ENCODE measurements at regions not wholly inside any gene's neighbourhood (a gene's known extent, or its start where the extent isn't known, plus 50 kb on each side); places are given as distances from the start of the nearest gene placed in this dataset.

DNA sequence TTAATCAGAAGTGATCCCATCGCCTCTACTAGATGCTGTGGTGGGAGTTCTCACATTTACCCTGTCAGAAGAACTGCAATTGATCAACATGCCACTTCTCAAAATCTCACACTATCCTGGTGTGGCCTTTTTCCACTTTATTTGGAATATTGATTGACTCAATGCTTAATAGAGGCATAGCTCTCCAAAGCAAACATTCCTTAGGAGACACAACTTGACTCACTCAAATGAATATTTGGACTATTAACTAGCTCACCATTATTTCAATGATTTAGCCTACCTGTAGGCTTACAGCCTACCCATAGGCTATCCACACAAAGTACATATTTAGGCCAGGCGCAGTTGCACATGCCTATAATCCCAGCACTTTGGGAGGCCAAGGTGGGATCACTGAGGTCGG lies 186.5 kb downstream of the KLHL28 start:
- no peaks in the 10 kb centered on the region for H3K4me1 ChIP-seq
- H3K9me3 ChIP-seq: no peaks in the 10 kb centered on the region
- BruUV-seq (replicated peaks): no TSS peak
- DNase-seq: no peak
- H3K27me3 Mint-ChIP-seq (ENCODE audit: insufficient read depth, unreplicated experiment): no peaks in the 10 kb centered on the region
- no peaks in the 10 kb centered on the region for H3K9me3 Mint-ChIP-seq (ENCODE audit: unreplicated experiment)
- POLR2A ChIA-PET: no interaction called here
- H3K27me3 ChIP-seq (replicated peaks; ENCODE audit: control insufficient read depth, insufficient read depth, low read length): no peaks in the 10 kb centered on the region
- H3K4me3 Mint-ChIP-seq (ENCODE audit: unreplicated experiment): no peak overlapping the region
- no peaks in the 10 kb centered on the region for H3K36me3 ChIP-seq (ENCODE audit: control insufficient read depth, insufficient read depth, low read length)
- CTCF ChIA-PET: no interaction called here
- TF ChIP-seq CTCF (IDR thresholded peaks at IDR 0.05; ENCODE audit: insufficient read depth in 1 of 2, low read depth in 1 of 2, low read length in 1 of 2, severe bottlenecking in 1 of 2, unreplicated experiment in 1 of 2): no peak
- H3K36me3 Mint-ChIP-seq (ENCODE audit: insufficient read depth, unreplicated experiment): no peaks in the 10 kb centered on the region
- peaks cover 6% of the 10 kb centered on the region for H3K4me1 Mint-ChIP-seq (ENCODE audit: low read depth, unreplicated experiment)
- intact Hi-C loops (cut with micrococcal nuclease; ENCODE audit: unreplicated experiment): no loop called here
- H3K27ac Mint-ChIP-seq (ENCODE audit: unreplicated experiment): no peak overlapping the region
- H3K4me3 ChIP-seq (ENCODE audit: low read depth, low read length): no peak overlapping the region

DNA sequence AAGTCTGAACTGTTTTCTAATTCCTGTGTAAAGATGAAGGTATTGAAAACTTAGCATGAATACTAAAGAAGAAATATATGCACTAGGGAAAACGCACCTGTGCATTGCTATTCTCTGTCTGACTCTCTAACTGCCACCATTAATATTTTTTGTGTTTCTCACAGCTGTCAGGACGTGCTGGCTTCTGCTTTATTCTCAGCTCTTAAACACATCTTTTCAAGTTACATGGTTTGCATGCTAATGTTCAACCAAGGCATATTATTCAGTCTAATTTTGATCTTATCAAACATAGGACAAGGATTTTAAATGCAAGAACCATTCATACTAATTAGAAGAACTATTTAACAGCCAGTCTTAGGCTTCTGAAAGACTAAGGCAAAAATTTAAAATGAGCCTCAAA lies 187.4 kb downstream of the KLHL28 start:
- H3K27me3 Mint-ChIP-seq (ENCODE audit: insufficient read depth, unreplicated experiment): no peaks in the 10 kb centered on the region
- no TSS peak for BruUV-seq (replicated peaks)
- H3K9me3 Mint-ChIP-seq (ENCODE audit: unreplicated experiment): no peaks in the 10 kb centered on the region
- DNase-seq: no peak
- no peak overlapping the region for H3K4me3 Mint-ChIP-seq (ENCODE audit: unreplicated experiment)
- H3K36me3 ChIP-seq (ENCODE audit: control insufficient read depth, insufficient read depth, low read length): no peaks in the 10 kb centered on the region
- H3K9me3 ChIP-seq: no peaks in the 10 kb centered on the region
- no peaks in the 10 kb centered on the region for H3K4me1 ChIP-seq
- H3K27me3 ChIP-seq (replicated peaks; ENCODE audit: control insufficient read depth, insufficient read depth, low read length): no peaks in the 10 kb centered on the region
- CTCF ChIA-PET: no interaction called here
- POLR2A ChIA-PET: no interaction called here
- H3K27ac Mint-ChIP-seq (ENCODE audit: unreplicated experiment): no peak overlapping the region
- intact Hi-C loops (cut with micrococcal nuclease; ENCODE audit: unreplicated experiment): no loop called here
- no peak for TF ChIP-seq CTCF (IDR thresholded peaks at IDR 0.05; ENCODE audit: insufficient read depth in 1 of 2, low read depth in 1 of 2, low read length in 1 of 2, severe bottlenecking in 1 of 2, unreplicated experiment in 1 of 2)
- H3K4me3 ChIP-seq (ENCODE audit: low read depth, low read length): no peak overlapping the region
- no peaks in the 10 kb centered on the region for H3K36me3 Mint-ChIP-seq (ENCODE audit: insufficient read depth, unreplicated experiment)
- peaks cover 6% of the 10 kb centered on the region for H3K4me1 Mint-ChIP-seq (ENCODE audit: low read depth, unreplicated experiment)

- no peaks in the 10 kb centered on the region for H3K27me3 Mint-ChIP-seq (ENCODE audit: insufficient read depth, unreplicated experiment)
- H3K36me3 Mint-ChIP-seq (ENCODE audit: insufficient read depth, unreplicated experiment): no peaks in the 10 kb centered on the region
- ChIA-PET CTCF (no interaction called here), POLR2A (no interaction called here)
- H3K27me3 ChIP-seq (replicated peaks; ENCODE audit: control insufficient read depth, insufficient read depth, low read length): no peaks in the 10 kb centered on the region
- H3K36me3 ChIP-seq (ENCODE audit: control insufficient read depth, insufficient read depth, low read length): no peaks in the 10 kb centered on the region
- H3K4me3 Mint-ChIP-seq (ENCODE audit: unreplicated experiment): no peak overlapping the region
- intact Hi-C loops (cut with micrococcal nuclease; ENCODE audit: unreplicated experiment): no loop called here
- no TSS peak for BruUV-seq (replicated peaks)
- DNase-seq: no peak
- no peaks in the 10 kb centered on the region for H3K4me1 ChIP-seq
- no peak overlapping the region for H3K4me3 ChIP-seq (ENCODE audit: low read depth, low read length)
- no peak overlapping the region for H3K27ac Mint-ChIP-seq (ENCODE audit: unreplicated experiment)
- H3K9me3 Mint-ChIP-seq (ENCODE audit: unreplicated experiment): no peaks in the 10 kb centered on the region
- no peak for TF ChIP-seq CTCF (IDR thresholded peaks at IDR 0.05; ENCODE audit: insufficient read depth in 1 of 2, low read depth in 1 of 2, low read length in 1 of 2, severe bottlenecking in 1 of 2, unreplicated experiment in 1 of 2)
- peaks cover 6% of the 10 kb centered on the region for H3K4me1 Mint-ChIP-seq (ENCODE audit: low read depth, unreplicated experiment)
- no peaks in the 10 kb centered on the region for H3K9me3 ChIP-seq
Observed at GRCh38 chr14:44771496-44771895, 190.3 kb downstream of the KLHL28 start.
